HepG2 (cell line): ENCODE measurements at regions not wholly inside any gene's neighbourhood (a gene's known extent, or its start where the extent isn't known, plus 50 kb on each side); places are given as distances from the start of the nearest gene placed in this dataset.

Source experiments
- ATAC-seq: fragments of 200-7000 bp; cut with Tn5 transposase; 3 replicates; pipeline ENCODE4 v1.9.1; 2020; ENCODE audit warnings: mild to moderate bottlenecking, moderate library complexity
- BruUV-seq: library from RNA; stranded (reverse); fragments of 400-500 nt; replicated peaks from 2 replicates; lab custom pipeline; 2021; lab: Mats Ljungman, UMichigan
- CTCF ChIA-PET: fragments of 300-600 bp; formaldehyde crosslinking; extraction: SDS; loops from one replicate; lab custom pipeline; 2021; ENCODE audit warnings: low total read pairs, inconsistent platforms, low intra/inter-chr PET ratio; lab: Yijun Ruan, JAX
- POLR2A ChIA-PET: fragments of 350-600 bp; sonication (Branson Sonifier 250); formaldehyde crosslinking; loops from one replicate; lab custom pipeline; 2020; ENCODE audit warnings: antibody characterized with exemption, inconsistent platforms; lab: Yijun Ruan, JAX
- DNase-seq: peaks from one replicate; pipeline ENCODE4 v3.0.0-alpha.2; 2015; ENCODE audit warnings: low spot score
- FAIRE-seq: peaks from 3 replicates; lab custom pipeline; 2011; peaks lifted over from hg19 to GRCh38; lab: Jason Lieb, UNC
- H2AFZ ChIP-seq: one replicate; pipeline ENCODE4 v1.6.1; 2011; ENCODE audit warnings: low read length, inconsistent platforms
- H3K27ac ChIP-seq: fragments of 300-600 bp; 3 replicates; pipeline ENCODE4 v1.8.0; 2011; ENCODE audit warnings: mixed run types, mild to moderate bottlenecking, mixed read lengths, low read length, inconsistent platforms; ENCODE audit not compliant: insufficient read depth; ENCODE audit errors: extremely low read length
- H3K27me3 ChIP-seq, 2 experiments: fragments of 200-600 bp in 1 of 2; 2 replicates in 1 of 2; 3 replicates in 1 of 2; pipeline versions ENCODE4 v1.6.0 to v1.8.0; 2011; ENCODE audit warnings: low read length in 2 of 2, mild to moderate bottlenecking in 2 of 2, moderate library complexity in 2 of 2, inconsistent platforms in 1 of 2; ENCODE audit not compliant: insufficient read depth in 2 of 2, control insufficient read depth in 1 of 2
- H3K36me3 ChIP-seq, 2 experiments: fragments of 200-600 bp in 1 of 2; replicated peaks in 1 of 2; 2 replicates in 1 of 2; 3 replicates in 1 of 2; pipeline versions ENCODE4 v1.5.1 to v1.8.0; 2011; ENCODE audit warnings: low read length in 2 of 2, inconsistent platforms in 1 of 2; ENCODE audit not compliant: insufficient read depth in 2 of 2, control insufficient read depth in 1 of 2
- H3K4me1 ChIP-seq: 2 replicates; pipeline ENCODE4 v1.5.1; 2012; ENCODE audit warnings: low read length, inconsistent platforms; ENCODE audit not compliant: insufficient read depth
- H3K4me2 ChIP-seq: 2 replicates; pipeline ENCODE4 v1.6.0; 2011; ENCODE audit warnings: low read depth, low read length, inconsistent platforms
- H3K4me3 ChIP-seq, 3 experiments: fragments of 200-600 bp in 1 of 3; sonication (generic), shearing (Covaris generic) in 1 of 3; replicated peaks in 1 of 3; 2 replicates each; pipeline ENCODE4 v1.5.1; 2011 to 2016; ENCODE audit warnings: low read length in 3 of 3, inconsistent platforms in 2 of 3, low read depth in 2 of 3, mild to moderate bottlenecking in 2 of 3, control low read depth in 1 of 3, mixed read lengths in 1 of 3; ENCODE audit not compliant: insufficient read depth in 1 of 3
- H3K79me2 ChIP-seq: one replicate; pipeline ENCODE4 v1.6.1; 2011; ENCODE audit warnings: low read length, inconsistent platforms; ENCODE audit not compliant: insufficient read depth
- H3K9ac ChIP-seq: 2 replicates; pipeline ENCODE4 v1.6.0; 2011; ENCODE audit warnings: mild to moderate bottlenecking, low read depth, low read length, inconsistent platforms; ENCODE audit not compliant: insufficient read depth
- H3K9me3 ChIP-seq: 2 replicates; pipeline ENCODE4 v1.5.1; 2012; ENCODE audit warnings: mild to moderate bottlenecking, low read length
- H4K20me1 ChIP-seq: 2 replicates; pipeline ENCODE4 v1.6.0; 2011; ENCODE audit warnings: inconsistent platforms, mild to moderate bottlenecking, low read length, moderate library complexity; ENCODE audit not compliant: insufficient read depth
- CBX2 ChIP-seq, 2 experiments: fragments of 200-600 bp in 1 of 2; sonication (generic); formaldehyde crosslinking in 1 of 2; IDR thresholded peaks; 2 replicates each; pipeline versions ENCODE4 v1.7.0 to v1.8.1; 2018 to 2022; ENCODE audit warnings: low read depth in 2 of 2, low read length in 1 of 2, mild to moderate bottlenecking in 1 of 2, missing genetic modification reagents in 1 of 2
- JUND ChIP-seq: sonication (generic); formaldehyde crosslinking; IDR thresholded peaks from 2 replicates; pipeline ENCODE4 v1.8.0; 2022; ENCODE audit warnings: mild to moderate bottlenecking, missing genetic modification reagents
- KDM5B ChIP-seq: sonication (generic); formaldehyde crosslinking; IDR thresholded peaks from 2 replicates; pipeline ENCODE4 v1.4.0; 2020; ENCODE audit warnings: missing genetic modification reagents, mild to moderate bottlenecking, borderline replicate concordance
- KDM6A ChIP-seq: IDR thresholded peaks from 2 replicates; pipeline ENCODE4 v1.6.1; 2016; ENCODE audit warnings: low read depth
- KLF9 ChIP-seq: IDR thresholded peaks from 2 replicates; pipeline ENCODE4 v1.6.1; 2016; ENCODE audit warnings: low read depth
- MEIS2 ChIP-seq: sonication (generic); formaldehyde crosslinking; IDR thresholded peaks from 2 replicates; pipeline ENCODE4 v1.9.0; 2021; ENCODE audit warnings: mild to moderate bottlenecking, missing genetic modification reagents
- PCBP1 ChIP-seq: fragments of 200-400 bp; formaldehyde crosslinking; IDR thresholded peaks from 2 replicates; pipeline ENCODE4 v1.6.1; 2017; ENCODE audit warnings: mild to moderate bottlenecking, low read depth, low read length, borderline replicate concordance
- SNAPC5 ChIP-seq: sonication (generic); formaldehyde crosslinking; IDR thresholded peaks from 2 replicates; pipeline ENCODE4 v1.8.1; 2023; ENCODE audit warnings: mild to moderate bottlenecking, missing genetic modification reagents, borderline replicate concordance
- XRCC5 ChIP-seq: fragments of 200-400 bp; formaldehyde crosslinking; optimal IDR thresholded peaks from 2 replicates; pipeline ENCODE3; 2017; ENCODE audit warnings: mild to moderate bottlenecking, low read length
- YY1 ChIP-seq: IDR thresholded peaks from 2 replicates; pipeline ENCODE4 v1.6.1; 2011; ENCODE audit warnings: low read length, low read depth, moderate library complexity, mild to moderate bottlenecking; ENCODE audit not compliant: insufficient read depth, insufficient replicate concordance
- ZFP36L1 ChIP-seq: sonication (generic); formaldehyde crosslinking; IDR thresholded peaks from 2 replicates; pipeline ENCODE4 v1.8.0; 2022; ENCODE audit warnings: mild to moderate bottlenecking, missing genetic modification reagents, moderate library complexity
- WGBS: methylation state at CpG from one replicate; pipeline ENCODE4 v1.1.6; 2017; ENCODE audit warnings: low lambda C conversion rate; 5-methylcytosine and 5-hydroxymethylcytosine counted together
- in situ Hi-C: cut with HindIII; loops from 2 replicates; pipeline ENCODE4 v1.10.0; 2017; ENCODE audit warnings: low pct_unique_long_range_greater_than_20kb; ENCODE audit not compliant: extremely low pct_ligation_motif_present
- intact Hi-C: fragments of 100-400 bp; cut with micrococcal nuclease; formaldehyde crosslinking; loops from one replicate; pipeline ENCODE4 v1.10.0; 2022; ENCODE audit not compliant: unreplicated experiment
- TF ChIP-seq, protein P1 (sequence below): sonication (generic); formaldehyde crosslinking; IDR thresholded peaks from 2 replicates; pipeline ENCODE4 v1.4.0; 2020; ENCODE audit warnings: missing genetic modification reagents, borderline replicate concordance

DNA sequence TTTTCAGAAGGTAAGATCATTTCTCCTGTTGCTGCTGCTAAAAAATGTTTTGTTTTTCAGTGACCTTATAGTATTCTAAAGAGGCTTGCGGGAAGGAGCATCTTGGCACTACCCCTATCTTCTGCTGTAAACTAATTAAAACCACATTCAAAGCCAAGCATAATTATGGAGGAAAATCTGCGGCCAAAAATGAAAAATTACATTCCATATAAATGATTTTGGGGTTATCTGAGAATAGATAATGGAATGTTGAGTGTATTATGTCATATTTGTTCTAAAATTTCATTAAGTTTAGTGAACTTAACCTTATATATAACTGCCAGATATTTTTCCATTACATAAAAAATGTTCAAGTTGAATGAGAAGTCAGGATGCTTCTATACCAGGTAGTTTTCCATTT lies 170.4 kb upstream of the TMC3 start:
- CTCF ChIA-PET, result no interaction called here

GRCh38 chr15:81540909-81541308 lies 166.9 kb upstream of the TMC3 start:
- no peaks in the 10 kb centered on the region for H3K9me3 ChIP-seq
- ATAC-seq (no peak), DNase-seq (no peak), FAIRE-seq (no peak)
- TF ChIP-seq SNAPC5 (CRISPR knock-in tag) (no peak), JUND (CRISPR knock-in tag) (no peak), XRCC5 (no peak), YY1 (no peak), CBX2 (IDR thresholded peaks at IDR 0.05; ENCODE audit: low read depth, low read length) (no peak), CBX2 (CRISPR knock-in tag; IDR thresholded peaks at IDR 0.05; ENCODE audit: low read depth) (no peak), MEIS2 (CRISPR knock-in tag) (no peak)
- TF ChIP-seq, protein P1, sequence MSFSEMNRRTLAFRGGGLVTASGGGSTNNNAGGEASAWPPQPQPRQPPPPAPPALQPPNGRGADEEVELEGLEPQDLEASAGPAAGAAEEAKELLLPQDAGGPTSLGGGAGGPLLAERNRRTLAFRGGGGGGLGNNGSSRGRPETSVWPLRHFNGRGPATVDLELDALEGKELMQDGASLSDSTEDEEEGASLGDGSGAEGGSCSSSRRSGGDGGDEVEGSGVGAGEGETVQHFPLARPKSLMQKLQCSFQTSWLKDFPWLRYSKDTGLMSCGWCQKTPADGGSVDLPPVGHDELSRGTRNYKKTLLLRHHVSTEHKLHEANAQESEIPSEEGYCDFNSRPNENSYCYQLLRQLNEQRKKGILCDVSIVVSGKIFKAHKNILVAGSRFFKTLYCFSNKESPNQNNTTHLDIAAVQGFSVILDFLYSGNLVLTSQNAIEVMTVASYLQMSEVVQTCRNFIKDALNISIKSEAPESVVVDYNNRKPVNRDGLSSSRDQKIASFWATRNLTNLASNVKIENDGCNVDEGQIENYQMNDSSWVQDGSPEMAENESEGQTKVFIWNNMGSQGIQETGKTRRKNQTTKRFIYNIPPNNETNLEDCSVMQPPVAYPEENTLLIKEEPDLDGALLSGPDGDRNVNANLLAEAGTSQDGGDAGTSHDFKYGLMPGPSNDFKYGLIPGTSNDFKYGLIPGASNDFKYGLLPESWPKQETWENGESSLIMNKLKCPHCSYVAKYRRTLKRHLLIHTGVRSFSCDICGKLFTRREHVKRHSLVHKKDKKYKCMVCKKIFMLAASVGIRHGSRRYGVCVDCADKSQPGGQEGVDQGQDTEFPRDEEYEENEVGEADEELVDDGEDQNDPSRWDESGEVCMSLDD, result no peak
- no peak overlapping the region for H2AFZ ChIP-seq
- intact Hi-C loops (no loop called here), in situ Hi-C loops (no loop called here)
- H3K27me3 ChIP-seq, result no peaks in the 10 kb centered on the region; a peak in 1 of 5 replicates
- H3K4me3 ChIP-seq, result no peak overlapping the region
- no peaks in the 10 kb centered on the region for H4K20me1 ChIP-seq
- H3K9ac ChIP-seq, result no peak overlapping the region
- no peaks in the 10 kb centered on the region for H3K79me2 ChIP-seq
- CTCF ChIA-PET, result no interaction called here
- no peaks in the 10 kb centered on the region for H3K4me1 ChIP-seq
- BruUV-seq, result no TSS peak
- H3K4me2 ChIP-seq, result no peak overlapping the region
- no peaks in the 10 kb centered on the region for H3K36me3 ChIP-seq
- POLR2A ChIA-PET, result no interaction called here
- no peak overlapping the region for H3K27ac ChIP-seq

More for the DNA sequence above, 170.4 kb upstream of the TMC3 start:
- no TSS peak for BruUV-seq
- no peak for TF ChIP-seq KLF9 (CRISPR knock-in tag)
- TF ChIP-seq ZFP36L1 (CRISPR knock-in tag), result no peak
- no peak for TF ChIP-seq KDM6A (CRISPR knock-in tag)
- no peak for TF ChIP-seq KDM5B (CRISPR knock-in tag)
- TF ChIP-seq PCBP1, result no peak
- H4K20me1 ChIP-seq, result no peaks in the 10 kb centered on the region
- H3K4me3 ChIP-seq, result no peak overlapping the region
- DNase-seq, result no peak
- H3K36me3 ChIP-seq, result no peaks in the 10 kb centered on the region
- no peaks in the 10 kb centered on the region; a peak in 1 of 5 replicates for H3K27me3 ChIP-seq
- no peak overlapping the region for H2AFZ ChIP-seq
- 31% methylated on average over 2 of the region's 2 CpGs for WGBS
- no peak for FAIRE-seq
- no peak overlapping the region for H3K4me2 ChIP-seq
- H3K27ac ChIP-seq, result no peak overlapping the region
- H3K4me1 ChIP-seq, result no peaks in the 10 kb centered on the region
- no peak for ATAC-seq
- H3K9ac ChIP-seq, result no peak overlapping the region
- H3K79me2 ChIP-seq, result no peaks in the 10 kb centered on the region
- no peaks in the 10 kb centered on the region for H3K9me3 ChIP-seq
- POLR2A ChIA-PET, result no interaction called here
- intact Hi-C loops, result no loop called here
- in situ Hi-C loops, result no loop called here
